DOHH2 (cell line): ENCODE measurements at regions not wholly inside any gene's neighbourhood (a gene's known extent, or its start where the extent isn't known, plus 50 kb on each side); places are given as distances from the start of the nearest gene placed in this dataset.

Source experiments
- EZH2phosphoT487 ChIP-seq: fragments of 200-600 bp; sonication (generic); IDR thresholded peaks from 2 replicates; pipeline ENCODE4 v1.6.1; 2017; ENCODE audit warnings: borderline replicate concordance, mild to moderate bottlenecking, antibody characterized with exemption, low read length, moderate library complexity, mixed read lengths
- TF ChIP-seq, protein P1 (sequence below): fragments of 200-600 bp; sonication (generic); IDR thresholded peaks from one replicate; pipeline ENCODE4 v1.5.1; 2014; ENCODE audit warnings: antibody characterized with exemption, mild to moderate bottlenecking, low read depth, low read length; ENCODE audit not compliant: poor library complexity, severe bottlenecking

DNA sequence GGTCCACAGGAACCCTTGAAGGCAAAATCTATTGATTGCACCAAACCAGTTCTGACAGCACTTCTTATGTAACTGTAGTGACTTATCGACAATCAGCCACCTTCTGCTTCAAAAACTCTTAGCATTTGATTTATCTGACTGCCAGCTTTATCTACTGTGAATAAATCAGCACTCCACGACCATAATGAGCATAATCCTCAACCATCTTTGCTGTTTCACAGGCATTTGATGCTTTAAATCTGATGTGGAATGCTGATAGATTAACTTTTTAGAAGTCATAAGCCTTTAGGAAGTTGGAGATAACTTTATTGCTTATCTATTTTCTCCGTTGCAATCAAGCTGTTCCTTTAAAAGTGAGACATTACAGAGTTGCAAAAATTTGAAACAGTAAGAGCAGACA, 101.5 kb upstream of the PTCHD4 start:
- no peak for TF ChIP-seq EZH2phosphoT487
- TF ChIP-seq, protein P1, sequence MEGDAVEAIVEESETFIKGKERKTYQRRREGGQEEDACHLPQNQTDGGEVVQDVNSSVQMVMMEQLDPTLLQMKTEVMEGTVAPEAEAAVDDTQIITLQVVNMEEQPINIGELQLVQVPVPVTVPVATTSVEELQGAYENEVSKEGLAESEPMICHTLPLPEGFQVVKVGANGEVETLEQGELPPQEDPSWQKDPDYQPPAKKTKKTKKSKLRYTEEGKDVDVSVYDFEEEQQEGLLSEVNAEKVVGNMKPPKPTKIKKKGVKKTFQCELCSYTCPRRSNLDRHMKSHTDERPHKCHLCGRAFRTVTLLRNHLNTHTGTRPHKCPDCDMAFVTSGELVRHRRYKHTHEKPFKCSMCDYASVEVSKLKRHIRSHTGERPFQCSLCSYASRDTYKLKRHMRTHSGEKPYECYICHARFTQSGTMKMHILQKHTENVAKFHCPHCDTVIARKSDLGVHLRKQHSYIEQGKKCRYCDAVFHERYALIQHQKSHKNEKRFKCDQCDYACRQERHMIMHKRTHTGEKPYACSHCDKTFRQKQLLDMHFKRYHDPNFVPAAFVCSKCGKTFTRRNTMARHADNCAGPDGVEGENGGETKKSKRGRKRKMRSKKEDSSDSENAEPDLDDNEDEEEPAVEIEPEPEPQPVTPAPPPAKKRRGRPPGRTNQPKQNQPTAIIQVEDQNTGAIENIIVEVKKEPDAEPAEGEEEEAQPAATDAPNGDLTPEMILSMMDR, result no peak
